HG03135 (cell line): ENCODE measurements at regions not wholly inside any gene's neighbourhood (a gene's known extent, or its start where the extent isn't known, plus 50 kb on each side); places are given as distances from the start of the nearest gene placed in this dataset.
"Not testable (repeated sequence)": the region's sequence is repeated elsewhere in the genome, so short reads cannot be mapped to it uniquely, and the experiment has no call there.

Experiments
- ATAC-seq: cut with Tn5 transposase; IDR thresholded peaks from one replicate; pipeline ENCODE4 v1.9.1; 2021; ENCODE audit warnings: mild to moderate bottlenecking, moderate library complexity; ENCODE audit not compliant: unreplicated experiment

GRCh38 chr13:90910018-90910639, 437.4 kb upstream of the MIR17HG start:
- ATAC-seq: no peak

- ATAC-seq: no peak
Measured at GRCh38 chr13:90912247-90912646, 435.2 kb upstream of the MIR17HG start.

GRCh38 chr13:90918536-90918935, 429.0 kb upstream of the MIR17HG start:
- no peak for ATAC-seq

GRCh38 chr13:90919153-90919552, 428.3 kb upstream of the MIR17HG start:
- ATAC-seq: no peak

- ATAC-seq: no peak
Measured at GRCh38 chr13:90926459-90926858, 421.0 kb upstream of the MIR17HG start.

GRCh38 chr13:90928109-90928508, 419.4 kb upstream of the MIR17HG start:
- no peak for ATAC-seq

GRCh38 chr13:90933097-90933826, 414.2 kb upstream of the MIR17HG start:
- ATAC-seq: no peak

GRCh38 chr13:90934741-90935140, 412.7 kb upstream of the MIR17HG start:
- no peak for ATAC-seq

- ATAC-seq: no peak
Measured at GRCh38 chr13:90938848-90939247, 408.6 kb upstream of the MIR17HG start.

- no peak for ATAC-seq
Measured at GRCh38 chr13:90943946-90944345, 403.5 kb upstream of the MIR17HG start.

- ATAC-seq: not testable (repeated sequence)
Measured at GRCh38 chr13:90945146-90945545, 402.3 kb upstream of the MIR17HG start.

GRCh38 chr13:90946125-90946524, 401.4 kb upstream of the MIR17HG start:
- ATAC-seq: not testable (repeated sequence)

- ATAC-seq: no peak
Measured at GRCh38 chr13:90947976-90948375, 399.5 kb upstream of the MIR17HG start.

GRCh38 chr13:90950160-90950559, 397.3 kb upstream of the MIR17HG start:
- no peak for ATAC-seq

- no peak for ATAC-seq
Measured at GRCh38 chr13:90951663-90952062, 395.8 kb upstream of the MIR17HG start.

- no peak for ATAC-seq
Measured at GRCh38 chr13:90952326-90952725, 395.2 kb upstream of the MIR17HG start.

- no peak for ATAC-seq
Measured at GRCh38 chr13:90954605-90955195, 392.8 kb upstream of the MIR17HG start.

GRCh38 chr13:90956031-90956430, 391.5 kb upstream of the MIR17HG start:
- ATAC-seq: no peak

GRCh38 chr13:90958866-90959265, 388.6 kb upstream of the MIR17HG start:
- ATAC-seq: no peak

- ATAC-seq: no peak
Measured at GRCh38 chr13:90968166-90968904, 379.2 kb upstream of the MIR17HG start.

GRCh38 chr13:90974249-90974975, 373.1 kb upstream of the MIR17HG start:
- no peak for ATAC-seq
